HepG2 (cell line): ENCODE measurements at regions not wholly inside any gene's neighbourhood (a gene's known extent, or its start where the extent isn't known, plus 50 kb on each side); places are given as distances from the start of the nearest gene placed in this dataset.

Source experiments
- ATAC-seq: fragments of 200-7000 bp; cut with Tn5 transposase; 3 replicates; pipeline ENCODE4 v1.9.1; 2020; ENCODE audit warnings: mild to moderate bottlenecking, moderate library complexity
- BruUV-seq: library from RNA; stranded (reverse); fragments of 400-500 nt; replicated peaks from 2 replicates; lab custom pipeline; 2021; lab: Mats Ljungman, UMichigan
- CTCF ChIA-PET: fragments of 300-600 bp; formaldehyde crosslinking; extraction: SDS; loops from one replicate; lab custom pipeline; 2021; ENCODE audit warnings: low total read pairs, inconsistent platforms, low intra/inter-chr PET ratio; lab: Yijun Ruan, JAX
- POLR2A ChIA-PET: fragments of 350-600 bp; sonication (Branson Sonifier 250); formaldehyde crosslinking; loops from one replicate; lab custom pipeline; 2020; ENCODE audit warnings: antibody characterized with exemption, inconsistent platforms; lab: Yijun Ruan, JAX
- DNase-seq: peaks from one replicate; pipeline ENCODE4 v3.0.0-alpha.2; 2015; ENCODE audit warnings: low spot score
- FAIRE-seq: peaks from 3 replicates; lab custom pipeline; 2011; peaks lifted over from hg19 to GRCh38; lab: Jason Lieb, UNC
- H2AFZ ChIP-seq: one replicate; pipeline ENCODE4 v1.6.1; 2011; ENCODE audit warnings: low read length, inconsistent platforms
- H3K27ac ChIP-seq: fragments of 300-600 bp; 3 replicates; pipeline ENCODE4 v1.8.0; 2011; ENCODE audit warnings: mixed run types, mild to moderate bottlenecking, mixed read lengths, low read length, inconsistent platforms; ENCODE audit not compliant: insufficient read depth; ENCODE audit errors: extremely low read length
- H3K27me3 ChIP-seq, 2 experiments: fragments of 200-600 bp in 1 of 2; 2 replicates in 1 of 2; 3 replicates in 1 of 2; pipeline versions ENCODE4 v1.6.0 to v1.8.0; 2011; ENCODE audit warnings: low read length in 2 of 2, mild to moderate bottlenecking in 2 of 2, moderate library complexity in 2 of 2, inconsistent platforms in 1 of 2; ENCODE audit not compliant: insufficient read depth in 2 of 2, control insufficient read depth in 1 of 2
- H3K36me3 ChIP-seq, 2 experiments: fragments of 200-600 bp in 1 of 2; replicated peaks in 1 of 2; 2 replicates in 1 of 2; 3 replicates in 1 of 2; pipeline versions ENCODE4 v1.5.1 to v1.8.0; 2011; ENCODE audit warnings: low read length in 2 of 2, inconsistent platforms in 1 of 2; ENCODE audit not compliant: insufficient read depth in 2 of 2, control insufficient read depth in 1 of 2
- H3K4me1 ChIP-seq: 2 replicates; pipeline ENCODE4 v1.5.1; 2012; ENCODE audit warnings: low read length, inconsistent platforms; ENCODE audit not compliant: insufficient read depth
- H3K4me2 ChIP-seq: 2 replicates; pipeline ENCODE4 v1.6.0; 2011; ENCODE audit warnings: low read depth, low read length, inconsistent platforms
- H3K4me3 ChIP-seq, 3 experiments: fragments of 200-600 bp in 1 of 3; sonication (generic), shearing (Covaris generic) in 1 of 3; replicated peaks in 1 of 3; 2 replicates each; pipeline ENCODE4 v1.5.1; 2011 to 2016; ENCODE audit warnings: low read length in 3 of 3, inconsistent platforms in 2 of 3, low read depth in 2 of 3, mild to moderate bottlenecking in 2 of 3, control low read depth in 1 of 3, mixed read lengths in 1 of 3; ENCODE audit not compliant: insufficient read depth in 1 of 3
- H3K79me2 ChIP-seq: one replicate; pipeline ENCODE4 v1.6.1; 2011; ENCODE audit warnings: low read length, inconsistent platforms; ENCODE audit not compliant: insufficient read depth
- H3K9ac ChIP-seq: 2 replicates; pipeline ENCODE4 v1.6.0; 2011; ENCODE audit warnings: mild to moderate bottlenecking, low read depth, low read length, inconsistent platforms; ENCODE audit not compliant: insufficient read depth
- H3K9me3 ChIP-seq: 2 replicates; pipeline ENCODE4 v1.5.1; 2012; ENCODE audit warnings: mild to moderate bottlenecking, low read length
- H4K20me1 ChIP-seq: 2 replicates; pipeline ENCODE4 v1.6.0; 2011; ENCODE audit warnings: inconsistent platforms, mild to moderate bottlenecking, low read length, moderate library complexity; ENCODE audit not compliant: insufficient read depth
- KDM1A ChIP-seq: IDR thresholded peaks from 2 replicates; pipeline ENCODE4 v1.6.1; 2016; ENCODE audit warnings: missing compliant biosample characterization
- MAFG ChIP-seq: sonication (generic); formaldehyde crosslinking; IDR thresholded peaks from 2 replicates; pipeline ENCODE4 v1.5.1; 2020; ENCODE audit warnings: mild to moderate bottlenecking, missing genetic modification reagents
- NR2F2 ChIP-seq: IDR thresholded peaks from 2 replicates; pipeline ENCODE4 v1.6.1; 2012; ENCODE audit warnings: low read depth, inconsistent platforms, borderline replicate concordance
- RBFOX2 ChIP-seq: fragments of 200-400 bp; formaldehyde crosslinking; IDR thresholded peaks from 2 replicates; pipeline ENCODE4 v1.6.1; 2017; ENCODE audit warnings: low read depth, mild to moderate bottlenecking, low read length
- RBM22 ChIP-seq: fragments of 200-400 bp; formaldehyde crosslinking; optimal IDR thresholded peaks from 2 replicates; pipeline ENCODE3; 2017; ENCODE audit warnings: mild to moderate bottlenecking, low read length, moderate library complexity
- TBL1XR1 ChIP-seq: fragments of 150-350 bp; IDR thresholded peaks from 2 replicates; pipeline ENCODE4 v1.6.1; 2014; ENCODE audit warnings: borderline replicate concordance, low read length; ENCODE audit not compliant: partially characterized antibody
- XRCC5 ChIP-seq: fragments of 200-400 bp; formaldehyde crosslinking; optimal IDR thresholded peaks from 2 replicates; pipeline ENCODE3; 2017; ENCODE audit warnings: mild to moderate bottlenecking, low read length
- ZNF891 ChIP-seq: sonication (generic); formaldehyde crosslinking; IDR thresholded peaks from 2 replicates; pipeline ENCODE4 v1.5.0; 2020; ENCODE audit warnings: mild to moderate bottlenecking, missing genetic modification reagents
- WGBS: methylation state at CpG from one replicate; pipeline ENCODE4 v1.1.6; 2017; ENCODE audit warnings: low lambda C conversion rate; 5-methylcytosine and 5-hydroxymethylcytosine counted together
- in situ Hi-C: cut with HindIII; loops from 2 replicates; pipeline ENCODE4 v1.10.0; 2017; ENCODE audit warnings: low pct_unique_long_range_greater_than_20kb; ENCODE audit not compliant: extremely low pct_ligation_motif_present
- intact Hi-C: fragments of 100-400 bp; cut with micrococcal nuclease; formaldehyde crosslinking; loops from one replicate; pipeline ENCODE4 v1.10.0; 2022; ENCODE audit not compliant: unreplicated experiment
- TF ChIP-seq, protein P1 (sequence below): sonication (generic); formaldehyde crosslinking; IDR thresholded peaks from 2 replicates; pipeline ENCODE4 v1.8.1; 2023; ENCODE audit warnings: mild to moderate bottlenecking, missing genetic modification reagents
- TF ChIP-seq, protein P2 (sequence below): sonication (generic); formaldehyde crosslinking; IDR thresholded peaks from 2 replicates; pipeline ENCODE4 v1.4.0; 2020; ENCODE audit warnings: mild to moderate bottlenecking, missing genetic modification reagents
- TF ChIP-seq, protein P3 (sequence below): sonication (generic); formaldehyde crosslinking; IDR thresholded peaks from 2 replicates; pipeline ENCODE4 v1.4.0; 2020; ENCODE audit warnings: missing genetic modification reagents, low read depth, mild to moderate bottlenecking, borderline replicate concordance

GRCh38 chr2:16315908-16316307 is 349.7 kb downstream of the CYRIA start (continued):
- TF ChIP-seq, protein P1, sequence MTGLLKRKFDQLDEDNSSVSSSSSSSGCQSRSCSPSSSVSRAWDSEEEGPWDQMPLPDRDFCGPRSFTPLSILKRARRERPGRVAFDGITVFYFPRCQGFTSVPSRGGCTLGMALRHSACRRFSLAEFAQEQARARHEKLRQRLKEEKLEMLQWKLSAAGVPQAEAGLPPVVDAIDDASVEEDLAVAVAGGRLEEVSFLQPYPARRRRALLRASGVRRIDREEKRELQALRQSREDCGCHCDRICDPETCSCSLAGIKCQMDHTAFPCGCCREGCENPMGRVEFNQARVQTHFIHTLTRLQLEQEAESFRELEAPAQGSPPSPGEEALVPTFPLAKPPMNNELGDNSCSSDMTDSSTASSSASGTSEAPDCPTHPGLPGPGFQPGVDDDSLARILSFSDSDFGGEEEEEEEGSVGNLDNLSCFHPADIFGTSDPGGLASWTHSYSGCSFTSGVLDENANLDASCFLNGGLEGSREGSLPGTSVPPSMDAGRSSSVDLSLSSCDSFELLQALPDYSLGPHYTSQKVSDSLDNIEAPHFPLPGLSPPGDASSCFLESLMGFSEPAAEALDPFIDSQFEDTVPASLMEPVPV: no peak
- TF ChIP-seq ZNF891 (no peak), XRCC5 (no peak), NR2F2 (no peak)
- TF ChIP-seq, protein P2, sequence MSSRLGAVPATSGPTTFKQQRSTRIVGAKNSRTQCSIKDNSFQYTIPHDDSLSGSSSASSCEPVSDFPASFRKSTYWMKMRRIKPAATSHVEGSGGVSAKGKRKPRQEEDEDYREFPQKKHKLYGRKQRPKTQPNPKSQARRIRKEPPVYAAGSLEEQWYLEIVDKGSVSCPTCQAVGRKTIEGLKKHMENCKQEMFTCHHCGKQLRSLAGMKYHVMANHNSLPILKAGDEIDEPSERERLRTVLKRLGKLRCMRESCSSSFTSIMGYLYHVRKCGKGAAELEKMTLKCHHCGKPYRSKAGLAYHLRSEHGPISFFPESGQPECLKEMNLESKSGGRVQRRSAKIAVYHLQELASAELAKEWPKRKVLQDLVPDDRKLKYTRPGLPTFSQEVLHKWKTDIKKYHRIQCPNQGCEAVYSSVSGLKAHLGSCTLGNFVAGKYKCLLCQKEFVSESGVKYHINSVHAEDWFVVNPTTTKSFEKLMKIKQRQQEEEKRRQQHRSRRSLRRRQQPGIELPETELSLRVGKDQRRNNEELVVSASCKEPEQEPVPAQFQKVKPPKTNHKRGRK (CRISPR knock-in tag): no peak
- TF ChIP-seq, protein P3, sequence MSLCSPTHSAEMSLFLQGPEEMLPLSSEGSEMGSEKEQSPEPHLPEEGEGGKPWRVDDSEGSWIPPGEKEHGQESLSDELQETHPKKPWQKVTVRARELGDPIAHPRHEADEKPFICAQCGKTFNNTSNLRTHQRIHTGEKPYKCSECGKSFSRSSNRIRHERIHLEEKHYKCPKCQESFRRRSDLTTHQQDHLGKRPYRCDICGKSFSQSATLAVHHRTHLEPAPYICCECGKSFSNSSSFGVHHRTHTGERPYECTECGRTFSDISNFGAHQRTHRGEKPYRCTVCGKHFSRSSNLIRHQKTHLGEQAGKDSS: no peak

GRCh38 chr2:16315458-16315835 is 350.2 kb downstream of the CYRIA start:
- H3K36me3 ChIP-seq: no peaks in the 10 kb centered on the region
- ChIA-PET POLR2A (no interaction called here), CTCF (no interaction called here)
- no peak overlapping the region for H2AFZ ChIP-seq
- H3K4me2 ChIP-seq: no peak overlapping the region
- no peaks in the 10 kb centered on the region for H3K4me1 ChIP-seq
- H3K9me3 ChIP-seq: no peaks in the 10 kb centered on the region
- intact Hi-C loops: no loop called here
- H3K9ac ChIP-seq: no peak overlapping the region
- H3K4me3 ChIP-seq: no peak overlapping the region
- no peak for DNase-seq
- no peaks in the 10 kb centered on the region for H4K20me1 ChIP-seq
- BruUV-seq: no TSS peak
- TF ChIP-seq RBFOX2 (no peak), TBL1XR1 (no peak), KDM1A (CRISPR knock-in tag) (no peak), MAFG (no peak), RBM22 (no peak)
- no peaks in the 10 kb centered on the region for H3K27me3 ChIP-seq
- H3K27ac ChIP-seq: no peak overlapping the region
- 36% methylated on average over 5 of the region's 5 CpGs for WGBS
- H3K79me2 ChIP-seq: no peaks in the 10 kb centered on the region
- in situ Hi-C loops: no loop called here
- FAIRE-seq: no peak
- ATAC-seq: no peak
